Adrenal gland (tissue), 9 donors: ENCODE measurements at regions not wholly inside any gene's neighbourhood (a gene's known extent, or its start where the extent isn't known, plus 50 kb on each side); places are given as distances from the start of the nearest gene placed in this dataset.

Experiments
- DNase-seq, 7 donors: peaks; one replicate each; pipeline ENCODE4 v3.0.0-alpha.2; 2019 to 2020
- H3K27ac ChIP-seq, 5 donors: fragments of 200-600 bp; sonication (generic) in 4 of 5; 1 replicate in 3 of 5; 2 replicates in 2 of 5; pipeline versions ENCODE4 v1.5.1 to v1.8.0; 2016 to 2020; ENCODE audit warnings: mild to moderate bottlenecking in 1 of 5
- H3K27me3 ChIP-seq: fragments of 200-600 bp; 2 replicates; pipeline ENCODE4 v1.8.0; 2021
- H3K36me3 ChIP-seq, 2 donors: fragments of 200-600 bp; replicated peaks in 1 of 2; 1 replicate in 1 of 2; 2 replicates in 1 of 2; pipeline versions ENCODE4 v1.5.1 to v1.8.0; 2018 to 2022
- H3K4me1 ChIP-seq, 2 donors: fragments of 200-600 bp; replicated peaks in 1 of 2; 1 replicate in 1 of 2; 2 replicates in 1 of 2; pipeline versions ENCODE4 v1.5.1 to v1.8.0; 2018 to 2021
- H3K4me3 ChIP-seq, 4 donors: fragments of 200-600 bp; sonication (generic) in 3 of 4; one replicate each; pipeline ENCODE4 v1.5.1; 2016 to 2018
- H3K9me3 ChIP-seq, 3 donors: fragments of 200-600 bp; sonication (generic) in 1 of 3; replicated peaks in 1 of 3; 1 replicate in 2 of 3; 2 replicates in 1 of 3; pipeline versions ENCODE4 v1.5.1 to v1.8.0; 2016 to 2021
- POLR2A ChIP-seq, 2 donors: fragments of 450-650 bp; IDR thresholded peaks; one replicate each; pipeline ENCODE4 v1.6.1; 2017; ENCODE audit warnings: antibody characterized with exemption in 2 of 2, mild to moderate bottlenecking in 2 of 2, moderate library complexity in 1 of 2
- WGBS, 4 donors: extraction: QIAGEN DNeasy Blood & Tissue Kit in 2 of 4; methylation state at CpG; one replicate each; pipeline versions ENCODE4 v1.1.5 to v1.1.7; 2013 to 2017; 5-methylcytosine and 5-hydroxymethylcytosine counted together
- intact Hi-C, 2 donors: fragments of 100-400 bp; cut with DNase I; formaldehyde crosslinking; loops; one replicate each; pipeline versions ENCODE4 v1.14.1 to v1.15.0; 2022 to 2023
- TF ChIP-seq, protein P1 (sequence below), 6 experiments: fragments of 450-650 bp in 4 of 6; fragments of 200-600 bp in 2 of 6; sonication (generic) in 1 of 6; IDR thresholded peaks; 1 replicate in 5 of 6; 2 replicates in 1 of 6; pipeline versions ENCODE4 v1.5.1 to v1.8.0; 2016 to 2021; ENCODE audit warnings: antibody characterized with exemption in 6 of 6, mild to moderate bottlenecking in 2 of 6, moderate library complexity in 1 of 6
- donor health status: healthy with polysubstance abuse.
- donor health status: Bipolar disorder and iron deficiency.
- donor health status: DM: yes; HTN: yes; CAD: no.
- donor health status: DM: no; HTN: no; CAD: no.
- donor health status: DM: no; HTN: no; CAD: no.

DNA sequence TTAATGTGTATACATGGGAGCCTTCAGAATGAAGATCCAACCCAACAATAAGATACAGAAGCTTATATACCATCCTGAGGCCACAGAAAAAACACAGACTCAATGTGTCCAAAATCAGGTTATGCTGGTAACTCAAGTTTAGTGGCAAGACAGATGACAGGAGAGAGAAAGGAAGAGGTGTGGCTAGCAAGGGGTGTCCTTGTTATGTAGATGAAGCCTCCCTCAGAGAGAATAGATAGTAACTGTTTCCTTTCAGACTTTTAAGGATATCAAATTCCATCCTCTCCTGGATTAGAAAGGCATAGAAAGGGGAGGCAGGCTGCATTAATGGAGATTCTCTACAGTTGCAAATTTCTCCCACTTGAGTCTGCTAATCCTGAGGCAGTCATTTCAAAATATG lies 447.4 kb downstream of the GABRB3 start:
- intact Hi-C loops: no loop called here
- DNase-seq: no peak
- no peak overlapping the region for H3K27ac ChIP-seq
- H3K36me3 ChIP-seq: no peaks in the 10 kb centered on the region
- no peaks in the 10 kb centered on the region for H3K27me3 ChIP-seq
- H3K4me1 ChIP-seq: no peaks in the 10 kb centered on the region
- no peaks in the 10 kb centered on the region for H3K9me3 ChIP-seq
- H3K4me3 ChIP-seq: no peak overlapping the region
- no peak for TF ChIP-seq POLR2A (IDR thresholded peaks at IDR 0.05)
- TF ChIP-seq, protein P1, sequence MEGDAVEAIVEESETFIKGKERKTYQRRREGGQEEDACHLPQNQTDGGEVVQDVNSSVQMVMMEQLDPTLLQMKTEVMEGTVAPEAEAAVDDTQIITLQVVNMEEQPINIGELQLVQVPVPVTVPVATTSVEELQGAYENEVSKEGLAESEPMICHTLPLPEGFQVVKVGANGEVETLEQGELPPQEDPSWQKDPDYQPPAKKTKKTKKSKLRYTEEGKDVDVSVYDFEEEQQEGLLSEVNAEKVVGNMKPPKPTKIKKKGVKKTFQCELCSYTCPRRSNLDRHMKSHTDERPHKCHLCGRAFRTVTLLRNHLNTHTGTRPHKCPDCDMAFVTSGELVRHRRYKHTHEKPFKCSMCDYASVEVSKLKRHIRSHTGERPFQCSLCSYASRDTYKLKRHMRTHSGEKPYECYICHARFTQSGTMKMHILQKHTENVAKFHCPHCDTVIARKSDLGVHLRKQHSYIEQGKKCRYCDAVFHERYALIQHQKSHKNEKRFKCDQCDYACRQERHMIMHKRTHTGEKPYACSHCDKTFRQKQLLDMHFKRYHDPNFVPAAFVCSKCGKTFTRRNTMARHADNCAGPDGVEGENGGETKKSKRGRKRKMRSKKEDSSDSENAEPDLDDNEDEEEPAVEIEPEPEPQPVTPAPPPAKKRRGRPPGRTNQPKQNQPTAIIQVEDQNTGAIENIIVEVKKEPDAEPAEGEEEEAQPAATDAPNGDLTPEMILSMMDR (IDR thresholded peaks at IDR 0.05): no peak

DNA sequence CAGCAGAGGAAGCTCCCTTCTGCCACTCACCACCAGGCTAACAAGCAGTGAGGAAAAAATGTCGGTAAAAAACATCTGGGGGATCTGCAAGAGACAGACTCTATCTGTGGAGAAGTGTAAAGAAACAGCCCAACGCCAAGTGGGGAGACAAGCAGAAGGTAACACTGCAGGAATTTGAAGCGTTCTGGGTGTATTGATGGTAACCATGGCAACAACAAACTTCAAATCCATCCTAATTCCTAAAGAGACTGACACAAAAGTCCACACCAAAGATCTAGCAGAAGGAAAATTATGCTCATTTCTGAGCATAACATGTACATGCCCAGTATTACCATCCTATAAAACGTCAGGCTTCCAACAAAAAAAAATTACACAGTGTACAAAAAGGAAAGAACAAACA lies 449.3 kb downstream of the GABRB3 start:
- TF ChIP-seq, protein P1 (IDR thresholded peaks at IDR 0.05): no peak
- no peak for TF ChIP-seq POLR2A (IDR thresholded peaks at IDR 0.05)
- H3K9me3 ChIP-seq: no peaks in the 10 kb centered on the region
- no peak overlapping the region for H3K27ac ChIP-seq
- 69 to 74% (median 73%) methylated on average over 4 of the region's 4 CpGs for WGBS, 4 donors
- H3K4me1 ChIP-seq: no peaks in the 10 kb centered on the region
- no peak overlapping the region for H3K4me3 ChIP-seq
- no peaks in the 10 kb centered on the region for H3K36me3 ChIP-seq
- intact Hi-C loops: no loop called here
- H3K27me3 ChIP-seq: no peaks in the 10 kb centered on the region
- no peak for DNase-seq

DNA sequence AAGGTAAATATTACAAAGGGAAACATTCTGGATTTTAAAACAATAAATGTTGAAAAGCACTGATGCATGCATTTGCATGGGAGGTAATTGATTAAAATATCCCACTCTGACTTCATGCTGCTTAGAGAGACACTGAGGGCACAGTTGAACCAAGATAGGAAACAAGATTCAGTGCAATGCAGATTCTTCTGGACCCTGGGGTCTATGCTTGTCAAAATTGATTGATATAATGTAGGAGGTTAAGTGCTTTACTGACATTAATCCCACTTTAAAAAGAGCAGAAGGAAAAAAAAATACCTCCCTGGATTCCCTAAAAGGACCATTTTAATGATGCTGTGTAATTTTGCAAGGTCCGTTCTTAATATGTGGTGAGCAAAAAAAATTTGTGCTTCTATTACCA lies 454.2 kb downstream of the GABRB3 start:
- H3K4me3 ChIP-seq: no peak overlapping the region
- H3K36me3 ChIP-seq: no peaks in the 10 kb centered on the region
- DNase-seq: no peak
- WGBS, 4 donors: 63 to 92% (median 77%) methylated on average over 1 of the region's 1 CpG
- no peaks in the 10 kb centered on the region for H3K27me3 ChIP-seq
- no peak overlapping the region for H3K27ac ChIP-seq
- H3K9me3 ChIP-seq: no peaks in the 10 kb centered on the region
- TF ChIP-seq, protein P1 (IDR thresholded peaks at IDR 0.05): no peak
- TF ChIP-seq POLR2A (IDR thresholded peaks at IDR 0.05): no peak
- no peaks in the 10 kb centered on the region for H3K4me1 ChIP-seq
- intact Hi-C loops: no loop called here

DNA sequence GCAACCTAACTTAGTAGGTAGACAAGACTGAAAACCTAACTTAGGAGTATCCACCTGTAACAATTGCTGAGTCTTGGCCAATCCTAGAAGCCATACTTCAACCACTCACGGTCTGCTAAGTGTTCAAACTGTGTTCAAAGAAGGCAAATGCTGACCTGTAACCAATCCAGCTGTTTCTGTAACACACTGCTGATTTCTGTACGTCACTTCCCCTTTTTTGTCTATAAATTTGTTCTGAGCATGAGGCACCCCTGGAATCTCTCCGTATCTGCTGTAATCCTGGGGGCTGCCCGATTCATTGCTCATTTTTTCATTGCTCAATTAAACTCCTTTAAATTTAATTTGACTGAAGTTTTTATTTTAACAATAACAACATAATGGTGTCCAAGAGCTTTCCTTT lies 451.4 kb upstream of the ATP10A start:
- Histone ChIP-seq H3K4me1 (no peaks in the 10 kb centered on the region), H3K27ac (no peak overlapping the region), H3K9me3 (no peaks in the 10 kb centered on the region), H3K27me3 (no peaks in the 10 kb centered on the region), H3K4me3 (no peak overlapping the region), H3K36me3 (no peaks in the 10 kb centered on the region)
- intact Hi-C loops: no loop called here
- no peak for DNase-seq
- WGBS, 4 donors: 58 to 72% (median 65%) methylated on average over 4 of the region's 4 CpGs
- TF ChIP-seq POLR2A (IDR thresholded peaks at IDR 0.05): no peak
- TF ChIP-seq, protein P1 (IDR thresholded peaks at IDR 0.05): no peak
